Inflammatory macrophage treated with lipopolysaccharide for 1 hour (primary cell): ENCODE measurements at regions not wholly inside any gene's neighbourhood (a gene's known extent, or its start where the extent isn't known, plus 50 kb on each side); places are given as distances from the start of the nearest gene placed in this dataset.
"Not testable (repeated sequence)": the region's sequence is repeated elsewhere in the genome, so short reads cannot be mapped to it uniquely, and the experiment has no call there.

ENCODE experiments used
- DNase-seq, 2 donors: peaks; one replicate each; pipeline ENCODE4 v3.0.0-alpha.2; 2020 to 2022

GRCh38 chr1:58936973-58937372, 153.1 kb upstream of the JUN start:
- no peak for DNase-seq

GRCh38 chr1:58939146-58939545, 155.3 kb upstream of the JUN start:
- no peak for DNase-seq

GRCh38 chr1:58939666-58940370, 156.0 kb upstream of the JUN start:
- no peak for DNase-seq

- no peak for DNase-seq
Measured at GRCh38 chr1:58941471-58942289, 157.8 kb upstream of the JUN start.

- no peak for DNase-seq
Measured at GRCh38 chr1:58942759-58943191, 158.9 kb upstream of the JUN start.

- no peak for DNase-seq
Measured at GRCh38 chr1:58943776-58944175, 159.9 kb upstream of the JUN start.

- DNase-seq: no peak
Measured at GRCh38 chr1:58944439-58944838, 160.6 kb upstream of the JUN start.

- no peak for DNase-seq
Measured at GRCh38 chr1:58946390-58946789, 162.5 kb upstream of the JUN start.

GRCh38 chr1:58948671-58949070, 164.8 kb upstream of the JUN start:
- DNase-seq: no peak

GRCh38 chr1:58949551-58950220, 165.8 kb upstream of the JUN start:
- no peak for DNase-seq

GRCh38 chr1:58950897-58951296, 167.1 kb upstream of the JUN start:
- DNase-seq: no peak

- DNase-seq: peak; percentile 51 to 79
Measured at GRCh38 chr1:58953951-58954350, 170.1 kb upstream of the JUN start.

GRCh38 chr1:58963287-58963686, 179.4 kb upstream of the JUN start:
- not testable (repeated sequence) for DNase-seq

GRCh38 chr1:58964428-58964827, 180.6 kb upstream of the JUN start:
- DNase-seq: no peak

GRCh38 chr1:58964880-58965279, 181.0 kb upstream of the JUN start:
- peak; percentile 55 to 72 for DNase-seq

- no peak for DNase-seq
Measured at GRCh38 chr1:58966103-58966916, 182.5 kb upstream of the JUN start.

- no peak for DNase-seq
Measured at GRCh38 chr1:58966917-58967740, 183.3 kb upstream of the JUN start.

GRCh38 chr1:58968360-58968952, 184.6 kb upstream of the JUN start:
- DNase-seq: no peak

- not testable (repeated sequence) for DNase-seq
Measured at GRCh38 chr1:58969176-58969575, 185.3 kb upstream of the JUN start.

- DNase-seq: peak in 1 of 2 donors; percentile 79
Measured at GRCh38 chr1:58971629-58972140, 187.8 kb upstream of the JUN start.

GRCh38 chr1:58975888-58976287, 192.0 kb upstream of the JUN start:
- DNase-seq: peak; percentile 41 to 68
